CD4-positive, alpha-beta T cell (primary cell): ENCODE measurements at regions not wholly inside any gene's neighbourhood (a gene's known extent, or its start where the extent isn't known, plus 50 kb on each side); places are given as distances from the start of the nearest gene placed in this dataset.

Source experiments
- ATAC-seq: fragments of 200-7000 bp; cut with Tn5 transposase; one replicate; pipeline ENCODE4 v1.10.0; 2022; ENCODE audit warnings: mild to moderate bottlenecking; ENCODE audit not compliant: poor library complexity
- CTCF ChIA-PET: fragments of 350-600 bp; sonication (Branson Sonifier 250); formaldehyde crosslinking; loops from one replicate; lab custom pipeline; 2021; ENCODE audit warnings: antibody characterized with exemption, inconsistent platforms; lab: Charles Lee
- POLR2A ChIA-PET: fragments of 350-600 bp; sonication (Branson Sonifier 250); formaldehyde crosslinking; loops from one replicate; lab custom pipeline; 2021; ENCODE audit warnings: antibody characterized with exemption, inconsistent platforms; lab: Charles Lee
- DNase-seq, 14 experiments: peaks; one replicate each; pipeline ENCODE4 v3.0.0-alpha.2; 2013 to 2020; ENCODE audit warnings: mixed read lengths in 2 of 14
- H3K27ac ChIP-seq, 2 donors: one replicate each; pipeline versions ENCODE4 v1.5.1 to v1.7.0; 2013; ENCODE audit warnings: low read length in 2 of 2, low read depth in 1 of 2, mild to moderate bottlenecking in 1 of 2
- H3K27me3 ChIP-seq, 2 experiments: 1 replicate in 1 of 2; 2 replicates in 1 of 2; pipeline versions ENCODE4 v1.6.1 to v1.7.0; 2013; ENCODE audit warnings: low read length in 2 of 2, control low read depth in 1 of 2, mild to moderate bottlenecking in 1 of 2, moderate library complexity in 1 of 2; ENCODE audit not compliant: insufficient read depth in 2 of 2, control insufficient read depth in 1 of 2
- H3K36me3 ChIP-seq: one replicate; pipeline ENCODE4 v1.6.1; 2013; ENCODE audit warnings: low read length, control low read depth; ENCODE audit not compliant: insufficient read depth
- H3K4me1 ChIP-seq: one replicate; pipeline ENCODE4 v1.6.1; 2013; ENCODE audit warnings: low read length, control low read depth; ENCODE audit not compliant: insufficient read depth
- H3K4me3 ChIP-seq: one replicate; pipeline ENCODE4 v1.5.1; 2013; ENCODE audit warnings: mild to moderate bottlenecking, low read length, moderate library complexity
- H3K9me3 ChIP-seq, 2 experiments: 1 replicate in 1 of 2; 2 replicates in 1 of 2; pipeline versions ENCODE4 v1.6.1 to v1.7.0; 2013; ENCODE audit warnings: low read length in 2 of 2, mild to moderate bottlenecking in 2 of 2, control low read depth in 1 of 2, moderate library complexity in 1 of 2; ENCODE audit not compliant: control insufficient read depth in 1 of 2, insufficient read depth in 1 of 2
- H3K27ac Mint-ChIP-seq: one replicate; pipeline ENCODE4 v1.8.0; 2020; ENCODE audit warnings: mixed read lengths
- H3K27me3 Mint-ChIP-seq: one replicate; pipeline ENCODE4 v1.8.0; 2021; ENCODE audit warnings: mixed read lengths
- H3K36me3 Mint-ChIP-seq: one replicate; pipeline ENCODE4 v1.8.0; 2021; ENCODE audit warnings: low read depth, mixed read lengths
- H3K4me1 Mint-ChIP-seq: one replicate; pipeline ENCODE4 v1.8.0; 2021; ENCODE audit warnings: low read depth, mixed read lengths
- H3K4me3 Mint-ChIP-seq: one replicate; pipeline ENCODE4 v1.8.0; 2020; ENCODE audit warnings: mild to moderate bottlenecking, mixed read lengths
- H3K9me3 Mint-ChIP-seq: one replicate; pipeline ENCODE4 v1.8.0; 2020; ENCODE audit warnings: mixed read lengths
- intact Hi-C, 2 experiments: fragments of 100-400 bp; cut with DNase I in 1 of 2; cut with micrococcal nuclease in 1 of 2; formaldehyde crosslinking; loops; one replicate each; pipeline versions ENCODE4 v1.15.1 to v1.9.0; 2023 to 2025; cut with DNase I, micrococcal nuclease
- TF ChIP-seq, protein P1 (sequence below): fragments of 200-600 bp; IDR thresholded peaks from one replicate; pipeline ENCODE4 v1.8.0; 2022; ENCODE audit warnings: antibody characterized with exemption, mild to moderate bottlenecking

DNA sequence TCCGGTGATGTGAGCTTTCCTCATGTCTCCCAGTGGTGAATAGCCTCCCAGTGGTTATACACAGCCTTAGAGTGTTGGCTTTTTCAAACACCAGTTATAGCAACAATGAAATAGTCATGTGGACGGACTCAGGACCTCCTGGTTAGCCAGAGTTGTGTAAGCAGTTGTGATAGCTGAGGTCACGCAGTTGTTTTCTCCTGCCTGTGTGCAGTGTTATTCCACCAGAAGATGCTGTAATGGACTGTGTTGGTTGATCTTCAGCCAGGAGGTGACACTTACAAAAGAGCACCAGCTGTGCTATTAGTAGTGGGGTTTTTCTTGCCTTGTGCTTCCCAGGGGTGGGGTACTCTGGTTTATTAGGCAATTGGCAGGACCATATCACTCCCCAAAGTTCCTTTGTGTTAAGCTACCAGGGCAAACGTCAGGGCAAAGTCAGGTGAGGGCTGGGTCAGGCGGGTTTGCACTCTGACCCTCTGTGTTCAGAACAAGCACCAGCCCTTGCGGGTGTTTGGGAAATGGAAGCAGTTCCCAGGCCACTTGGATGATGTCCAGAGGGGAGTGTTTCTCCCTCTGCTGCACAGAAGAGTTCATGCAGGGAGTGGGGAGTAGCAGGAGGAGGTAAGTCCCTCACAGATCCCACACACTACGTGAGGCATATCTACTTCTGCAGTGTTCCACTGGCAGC lies 252.6 kb downstream of the TMEM47 start:
- Histone ChIP-seq H3K9me3 (no peaks in the 10 kb centered on the region), H3K27me3 (no peaks in the 10 kb centered on the region), H3K4me3 (no peak overlapping the region), H3K36me3 (no peaks in the 10 kb centered on the region), H3K4me1 (no peaks in the 10 kb centered on the region), H3K27ac (no peak overlapping the region)
- DNase-seq (no peak), ATAC-seq (no peak)
- Mint-ChIP-seq H3K27me3 (no peaks in the 10 kb centered on the region), H3K27ac (no peak overlapping the region), H3K4me1 (no peaks in the 10 kb centered on the region), H3K36me3 (no peaks in the 10 kb centered on the region), H3K9me3 (no peaks in the 10 kb centered on the region), H3K4me3 (no peak overlapping the region)
- TF ChIP-seq, protein P1, sequence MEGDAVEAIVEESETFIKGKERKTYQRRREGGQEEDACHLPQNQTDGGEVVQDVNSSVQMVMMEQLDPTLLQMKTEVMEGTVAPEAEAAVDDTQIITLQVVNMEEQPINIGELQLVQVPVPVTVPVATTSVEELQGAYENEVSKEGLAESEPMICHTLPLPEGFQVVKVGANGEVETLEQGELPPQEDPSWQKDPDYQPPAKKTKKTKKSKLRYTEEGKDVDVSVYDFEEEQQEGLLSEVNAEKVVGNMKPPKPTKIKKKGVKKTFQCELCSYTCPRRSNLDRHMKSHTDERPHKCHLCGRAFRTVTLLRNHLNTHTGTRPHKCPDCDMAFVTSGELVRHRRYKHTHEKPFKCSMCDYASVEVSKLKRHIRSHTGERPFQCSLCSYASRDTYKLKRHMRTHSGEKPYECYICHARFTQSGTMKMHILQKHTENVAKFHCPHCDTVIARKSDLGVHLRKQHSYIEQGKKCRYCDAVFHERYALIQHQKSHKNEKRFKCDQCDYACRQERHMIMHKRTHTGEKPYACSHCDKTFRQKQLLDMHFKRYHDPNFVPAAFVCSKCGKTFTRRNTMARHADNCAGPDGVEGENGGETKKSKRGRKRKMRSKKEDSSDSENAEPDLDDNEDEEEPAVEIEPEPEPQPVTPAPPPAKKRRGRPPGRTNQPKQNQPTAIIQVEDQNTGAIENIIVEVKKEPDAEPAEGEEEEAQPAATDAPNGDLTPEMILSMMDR, result no peak
- CTCF ChIA-PET, result no interaction called here
- intact Hi-C loops, result no loop called here
- POLR2A ChIA-PET, result no interaction called here

DNA sequence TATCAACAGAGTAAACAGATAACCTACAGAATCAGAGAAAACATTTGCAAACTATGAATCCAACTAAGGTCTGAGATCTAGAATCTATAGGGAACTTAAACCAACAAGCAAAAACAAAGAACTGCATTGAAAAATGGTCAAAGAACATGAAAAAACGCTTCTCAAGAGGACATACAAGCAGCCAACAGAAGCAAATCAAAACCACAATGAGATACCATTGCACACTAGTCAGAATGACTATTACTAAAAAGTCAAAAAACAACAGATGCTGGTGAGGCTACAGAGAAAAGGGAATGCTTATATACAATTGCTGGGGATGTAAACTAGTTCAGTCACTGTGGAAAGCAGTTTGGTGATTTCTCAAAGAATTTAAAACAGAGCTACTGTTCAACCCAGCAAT lies 255.7 kb downstream of the TMEM47 start:
- CTCF ChIA-PET, result no interaction called here
- Mint-ChIP-seq H3K27ac (no peak overlapping the region), H3K27me3 (no peaks in the 10 kb centered on the region), H3K4me3 (no peak overlapping the region), H3K9me3 (no peaks in the 10 kb centered on the region), H3K36me3 (no peaks in the 10 kb centered on the region), H3K4me1 (no peaks in the 10 kb centered on the region)
- POLR2A ChIA-PET, result no interaction called here
- Histone ChIP-seq H3K9me3 (no peaks in the 10 kb centered on the region), H3K27ac (no peak overlapping the region), H3K36me3 (no peaks in the 10 kb centered on the region), H3K27me3 (no peaks in the 10 kb centered on the region), H3K4me3 (no peak overlapping the region), H3K4me1 (no peaks in the 10 kb centered on the region)
- ATAC-seq (no peak), DNase-seq (no peak)
- intact Hi-C loops, result no loop called here
- TF ChIP-seq, protein P1, result no peak

DNA sequence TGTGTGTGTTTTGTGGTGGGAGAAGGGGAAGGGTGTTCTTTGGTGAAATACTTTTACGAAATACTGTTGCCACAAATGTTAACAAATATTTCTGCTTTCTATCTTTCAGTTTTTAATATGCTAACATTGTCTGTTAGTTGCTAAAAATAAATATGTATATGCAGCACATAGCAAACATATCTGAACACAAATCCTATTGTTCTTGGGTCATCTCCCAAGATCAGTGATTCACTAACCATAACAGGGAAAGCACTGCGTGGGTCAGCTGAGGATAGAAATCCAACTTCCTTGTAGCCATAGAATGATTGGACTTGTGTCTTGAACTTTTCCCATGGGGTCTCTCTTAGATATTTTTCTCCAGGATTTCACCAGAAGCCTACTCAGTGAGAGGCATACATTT lies 250.3 kb upstream of the FAM47A start:
- H3K4me3 ChIP-seq, result no peak overlapping the region
- Mint-ChIP-seq H3K4me3 (no peak overlapping the region), H3K27me3 (no peaks in the 10 kb centered on the region)

More for the DNA sequence above, 250.3 kb upstream of the FAM47A start:
- Histone ChIP-seq H3K27ac (no peak overlapping the region), H3K9me3 (no peaks in the 10 kb centered on the region), H3K4me1 (no peaks in the 10 kb centered on the region), H3K27me3 (no peaks in the 10 kb centered on the region), H3K36me3 (no peaks in the 10 kb centered on the region)
- ChIA-PET CTCF (no interaction called here), POLR2A (no interaction called here)
- Mint-ChIP-seq H3K4me1 (no peaks in the 10 kb centered on the region), H3K27ac (no peak overlapping the region), H3K9me3 (no peaks in the 10 kb centered on the region), H3K36me3 (no peaks in the 10 kb centered on the region)
- DNase-seq, result no peak
- intact Hi-C loops, result no loop called here
- TF ChIP-seq, protein P1, result no peak
- no peak for ATAC-seq
